Prostate gland (tissue), 2 donors: ENCODE measurements at regions not wholly inside any gene's neighbourhood (a gene's known extent, or its start where the extent isn't known, plus 50 kb on each side); places are given as distances from the start of the nearest gene placed in this dataset.

Source experiments
- CTCF ChIP-seq, 4 experiments: fragments of 200-600 bp in 2 of 4; fragments of 450-650 bp in 2 of 4; sonication (generic) in 2 of 4; IDR thresholded peaks; 1 replicate in 3 of 4; 2 replicates in 1 of 4; pipeline ENCODE4 v1.5.1; 2016 to 2019; ENCODE audit warnings: antibody characterized with exemption in 4 of 4, mild to moderate bottlenecking in 2 of 4, moderate library complexity in 2 of 4
- POLR2A ChIP-seq: fragments of 450-650 bp; IDR thresholded peaks from one replicate; pipeline ENCODE4 v1.6.1; 2016; ENCODE audit warnings: antibody characterized with exemption, mild to moderate bottlenecking
- POLR2AphosphoS5 ChIP-seq: sonication (generic); formaldehyde crosslinking; IDR thresholded peaks from one replicate; pipeline ENCODE4 v1.6.1; 2017; ENCODE audit warnings: antibody characterized with exemption

GRCh38 chr2:67522148-67522547 is 125.0 kb downstream of the ETAA1 start:
- TF ChIP-seq POLR2A (no peak), POLR2AphosphoS5 (no peak), CTCF (IDR thresholded peaks at IDR 0.05) (no peak)
